Pons (tissue), 1 donor: ENCODE measurements at regions not wholly inside any gene's neighbourhood (a gene's known extent, or its start where the extent isn't known, plus 50 kb on each side); places are given as distances from the start of the nearest gene placed in this dataset.
"Not testable (repeated sequence)": the region's sequence is repeated elsewhere in the genome, so short reads cannot be mapped to it uniquely, and the experiment has no call there.

Experiments
- DNase-seq: peaks from one replicate; pipeline ENCODE4 v3.0.0-alpha.2; 2016; ENCODE audit warnings: low spot score

- no peak for DNase-seq
Observed at GRCh38 chr10:93221171-93221496, 147.4 kb downstream of the CYP26A1 start.

GRCh38 chr10:93221521-93221920, 147.8 kb downstream of the CYP26A1 start:
- no peak for DNase-seq

GRCh38 chr10:93222211-93222754, 148.6 kb downstream of the CYP26A1 start:
- no peak for DNase-seq

- no peak for DNase-seq
Observed at GRCh38 chr10:93222876-93223275, 149.2 kb downstream of the CYP26A1 start.

- no peak for DNase-seq
Observed at GRCh38 chr10:93223336-93223735, 149.6 kb downstream of the CYP26A1 start.

DNA sequence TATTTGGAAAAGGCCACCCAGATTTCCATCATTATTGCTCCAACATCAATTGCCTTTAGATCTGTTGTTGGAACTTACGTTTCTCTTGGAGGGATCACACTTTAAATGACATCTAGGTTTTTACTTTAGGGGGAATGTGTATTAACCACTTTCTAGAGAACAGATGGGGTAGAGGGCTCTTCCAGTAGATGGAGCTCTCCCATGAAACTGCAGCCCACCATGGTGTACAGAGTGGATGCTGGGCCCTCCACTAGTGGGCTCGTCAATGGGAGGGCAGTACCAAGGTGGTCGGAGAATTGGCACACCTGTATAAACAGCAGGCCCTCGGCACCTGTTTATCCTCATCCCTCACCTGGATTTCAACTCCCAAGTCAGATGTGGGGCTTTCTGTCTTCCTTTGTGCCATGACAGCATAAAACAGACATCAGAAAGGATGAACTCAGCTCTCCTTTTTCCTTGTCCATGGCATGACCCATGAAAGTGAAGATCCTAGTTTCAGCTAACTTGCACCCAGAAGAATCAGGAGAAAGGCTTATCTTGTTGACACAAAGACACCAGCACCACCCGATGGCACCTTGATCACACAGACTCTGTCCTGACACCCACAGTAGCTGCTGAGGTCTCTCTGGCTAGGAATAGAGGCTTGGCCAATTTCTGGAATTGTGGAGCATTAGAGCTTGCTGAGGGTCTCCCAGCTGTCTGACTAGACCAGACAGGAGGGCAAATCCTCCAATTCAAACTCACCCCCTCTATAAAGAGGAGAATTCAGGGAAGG, 150.5 kb downstream of the CYP26A1 start:
- no peak for DNase-seq

DNA sequence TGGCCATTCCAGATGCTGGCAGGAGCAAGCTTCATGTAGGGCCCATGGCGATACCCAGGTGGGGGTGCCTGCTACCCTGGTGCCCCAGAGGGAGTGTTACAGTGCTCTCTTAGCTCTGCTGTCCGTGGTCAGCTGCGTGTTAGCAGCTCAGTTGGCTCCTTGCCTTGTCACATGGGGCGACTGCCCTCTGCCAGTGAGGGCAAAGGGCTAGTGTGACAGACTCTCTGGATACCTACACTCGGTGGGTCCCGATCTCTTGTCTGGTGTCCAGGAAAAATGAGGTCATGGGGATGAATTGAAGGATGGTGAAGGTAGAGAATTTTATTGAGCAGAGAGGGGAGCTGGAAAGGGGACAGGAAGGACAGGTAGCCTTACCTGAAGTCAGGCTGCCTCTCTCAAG, 152.2 kb downstream of the CYP26A1 start:
- DNase-seq: no peak

DNA sequence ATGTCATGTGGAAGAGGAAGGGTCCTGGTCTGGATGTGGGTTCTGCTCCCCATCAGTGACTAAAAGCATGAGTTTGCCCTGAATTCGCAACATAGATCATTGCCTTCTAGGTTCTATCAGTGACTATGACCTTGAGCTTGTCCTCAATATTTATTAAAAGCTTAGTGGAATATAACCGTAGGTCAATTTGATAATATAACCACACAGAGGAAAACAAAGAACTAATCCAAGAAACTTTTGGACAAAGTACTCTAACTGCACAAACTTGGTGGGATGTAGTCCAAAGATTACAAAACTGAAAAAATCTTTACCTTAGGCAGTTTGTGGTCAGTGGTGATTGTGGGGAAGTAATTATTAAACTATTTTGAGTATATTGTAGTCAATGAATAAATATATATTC, 152.9 kb downstream of the CYP26A1 start:
- DNase-seq: no peak

- not testable (repeated sequence) for DNase-seq
Observed at GRCh38 chr10:93230596-93230995, 156.9 kb downstream of the CYP26A1 start.

GRCh38 chr10:93232159-93232558, 158.5 kb downstream of the CYP26A1 start:
- not testable (repeated sequence) for DNase-seq

- not testable (repeated sequence) for DNase-seq
Observed at GRCh38 chr10:93234940-93235339, 161.2 kb downstream of the CYP26A1 start.

DNA sequence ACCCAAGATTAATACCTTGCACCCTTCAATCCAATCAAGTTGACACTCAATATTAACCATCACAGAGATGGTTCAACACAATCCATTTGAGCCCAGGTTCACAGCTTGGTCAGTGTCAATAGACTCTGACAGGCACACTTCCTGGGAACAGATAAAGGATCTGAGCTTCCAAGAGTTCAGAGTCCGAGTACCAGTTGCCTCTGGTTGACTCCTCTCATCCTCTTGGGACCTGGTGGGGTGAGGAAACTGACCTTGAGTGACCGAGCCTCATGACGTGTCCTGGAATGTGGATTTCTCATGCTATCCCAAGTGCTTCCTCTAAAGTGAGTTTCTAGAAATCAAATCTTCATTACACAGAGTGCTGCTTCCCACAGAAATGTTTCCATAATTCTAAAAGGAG, 162.0 kb downstream of the CYP26A1 start:
- DNase-seq: no peak

DNA sequence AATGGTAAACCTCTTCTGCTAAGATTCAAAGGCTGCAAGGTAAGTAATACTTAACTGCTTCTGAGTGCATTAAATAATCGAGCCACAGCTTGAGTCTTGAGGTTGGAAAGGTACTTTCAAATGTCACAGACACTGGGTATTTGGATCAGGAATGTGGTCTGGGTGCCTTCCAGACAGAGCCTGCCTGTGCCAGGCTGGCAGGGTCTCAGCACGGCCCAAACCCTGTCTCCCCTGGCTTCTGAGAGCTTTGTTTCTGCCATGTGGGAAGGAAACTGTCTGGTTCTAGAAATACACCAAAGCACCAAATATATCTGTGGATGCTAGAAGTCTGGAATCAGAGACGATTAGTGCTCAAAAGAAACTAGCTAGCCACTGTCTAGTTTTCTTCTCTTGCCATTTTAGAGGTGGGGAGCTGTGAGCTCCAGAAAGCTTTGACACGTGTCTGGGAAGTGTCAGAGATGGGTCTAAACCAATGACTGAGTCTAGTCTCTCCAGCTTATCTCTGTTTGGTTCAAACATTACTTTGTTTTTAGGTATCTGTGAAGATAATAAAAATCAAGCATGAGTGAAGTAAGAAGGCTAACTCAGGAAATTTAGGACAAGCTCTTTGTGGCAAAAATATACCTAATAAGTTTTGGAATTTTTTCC, 162.8 kb downstream of the CYP26A1 start:
- no peak for DNase-seq

DNA sequence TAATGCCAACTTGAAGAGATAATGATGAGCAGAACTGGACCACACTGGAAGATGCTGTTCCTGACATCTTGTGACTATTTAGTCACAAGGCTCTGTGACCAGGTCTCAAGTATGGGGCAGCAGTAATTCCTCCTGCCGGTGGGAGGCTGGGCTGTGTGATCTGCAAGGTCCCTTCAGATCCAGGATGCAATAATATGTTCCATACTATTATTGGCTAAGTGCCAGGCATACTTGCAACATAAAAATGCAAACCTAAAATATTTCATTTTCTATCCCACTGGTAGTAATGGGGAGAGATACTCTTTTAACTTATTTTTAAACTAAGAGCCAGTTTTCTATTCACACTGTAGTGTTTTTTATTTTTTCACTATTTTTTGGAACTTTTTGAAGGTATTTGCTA, 171.5 kb downstream of the CYP26A1 start:
- DNase-seq: no peak

- no peak for DNase-seq
Observed at GRCh38 chr10:93245779-93246178, 172.1 kb downstream of the CYP26A1 start.

GRCh38 chr10:93248583-93249227, 175.0 kb downstream of the CYP26A1 start:
- DNase-seq: no peak

- no peak for DNase-seq
Observed at GRCh38 chr10:93250010-93250409, 176.3 kb downstream of the CYP26A1 start.

DNA sequence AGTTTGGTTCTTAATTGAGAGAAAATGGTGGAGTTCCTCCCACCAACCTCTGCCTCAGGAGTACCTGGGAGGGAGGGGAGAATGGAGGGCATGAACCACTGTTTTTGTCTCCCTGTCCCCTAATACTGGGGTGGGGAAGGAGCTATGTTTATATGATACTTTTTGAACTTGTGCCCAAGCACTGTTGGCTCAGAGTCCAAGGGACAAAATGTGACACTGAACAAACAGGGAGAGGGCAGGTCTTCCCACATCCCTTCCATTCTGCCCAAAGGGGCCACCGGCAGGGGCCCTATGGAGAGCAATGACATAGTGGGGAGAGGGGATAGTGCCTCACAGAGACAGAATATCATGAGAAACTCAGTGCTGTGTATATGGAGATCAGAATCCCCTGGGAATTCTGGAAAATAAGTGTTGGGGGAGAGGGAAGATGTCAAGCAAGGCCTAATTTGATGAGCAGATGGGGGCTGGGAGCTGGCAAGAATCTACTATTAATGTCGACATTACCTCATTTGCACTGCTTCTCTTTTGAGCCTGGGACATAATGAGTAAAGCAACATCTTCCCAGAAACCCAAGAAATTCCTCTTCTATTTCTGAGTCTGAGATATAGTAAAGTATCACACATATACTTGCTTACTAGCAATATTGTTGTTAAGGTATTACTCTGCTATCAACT, 180.6 kb downstream of the CYP26A1 start:
- DNase-seq: no peak

DNA sequence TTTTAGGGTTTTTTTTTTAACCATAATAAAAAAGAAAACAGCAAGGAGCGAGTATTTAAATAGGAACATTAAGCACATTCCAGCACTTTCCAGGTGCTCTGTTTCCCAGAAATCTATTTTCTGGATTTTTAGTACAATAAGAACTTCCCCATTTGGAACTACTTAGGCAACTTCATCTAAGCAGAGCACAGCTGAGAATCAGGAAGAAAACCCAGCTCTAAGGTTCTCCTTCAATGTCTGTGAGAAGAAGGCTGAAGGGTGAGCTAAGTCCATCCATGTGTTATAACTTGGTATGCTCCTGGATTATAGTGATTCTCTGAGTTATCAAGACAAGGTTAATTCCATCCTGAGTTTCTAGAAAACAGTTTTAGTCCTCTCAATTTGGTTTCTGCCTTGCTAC, 181.9 kb downstream of the CYP26A1 start:
- DNase-seq: no peak
